D721Med (cell line): ENCODE measurements at regions not wholly inside any gene's neighbourhood (a gene's known extent, or its start where the extent isn't known, plus 50 kb on each side); places are given as distances from the start of the nearest gene placed in this dataset.

Source experiments
- DNase-seq: peaks from one replicate; pipeline ENCODE4 v3.0.0; 2011; ENCODE audit warnings: low spot score; ENCODE audit not compliant: insufficient read length
- FAIRE-seq: peaks from 2 replicates; lab custom pipeline; 2011; peaks lifted over from hg19 to GRCh38; lab: Jason Lieb, UNC
- TF ChIP-seq, protein P1 (sequence below): IDR thresholded peaks from 2 replicates; pipeline ENCODE4 v1.5.1; 2012; ENCODE audit warnings: mild to moderate bottlenecking, control low read depth; ENCODE audit not compliant: insufficient read depth; ENCODE audit errors: missing control alignments

DNA sequence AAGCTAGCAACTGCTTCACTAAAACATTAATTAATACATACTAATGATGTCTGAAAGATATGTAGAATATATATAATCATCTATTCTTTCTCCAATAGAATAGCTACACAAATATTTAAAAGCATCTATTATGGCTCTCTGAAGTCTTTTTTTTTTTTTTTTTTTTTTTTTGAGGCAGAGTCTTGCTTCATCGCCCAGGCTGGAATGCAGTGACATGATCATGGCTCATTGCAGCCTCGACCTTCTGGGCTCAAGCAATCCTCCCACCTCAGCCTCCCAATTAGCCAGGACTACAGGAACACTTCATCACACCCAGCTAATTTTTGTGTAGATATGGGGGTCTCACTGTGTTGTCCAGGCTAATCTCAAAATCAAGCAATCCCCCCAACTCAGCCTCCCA, 120.4 kb upstream of the KYNU start:
- FAIRE-seq (no peak), DNase-seq (no peak)
- TF ChIP-seq, protein P1, sequence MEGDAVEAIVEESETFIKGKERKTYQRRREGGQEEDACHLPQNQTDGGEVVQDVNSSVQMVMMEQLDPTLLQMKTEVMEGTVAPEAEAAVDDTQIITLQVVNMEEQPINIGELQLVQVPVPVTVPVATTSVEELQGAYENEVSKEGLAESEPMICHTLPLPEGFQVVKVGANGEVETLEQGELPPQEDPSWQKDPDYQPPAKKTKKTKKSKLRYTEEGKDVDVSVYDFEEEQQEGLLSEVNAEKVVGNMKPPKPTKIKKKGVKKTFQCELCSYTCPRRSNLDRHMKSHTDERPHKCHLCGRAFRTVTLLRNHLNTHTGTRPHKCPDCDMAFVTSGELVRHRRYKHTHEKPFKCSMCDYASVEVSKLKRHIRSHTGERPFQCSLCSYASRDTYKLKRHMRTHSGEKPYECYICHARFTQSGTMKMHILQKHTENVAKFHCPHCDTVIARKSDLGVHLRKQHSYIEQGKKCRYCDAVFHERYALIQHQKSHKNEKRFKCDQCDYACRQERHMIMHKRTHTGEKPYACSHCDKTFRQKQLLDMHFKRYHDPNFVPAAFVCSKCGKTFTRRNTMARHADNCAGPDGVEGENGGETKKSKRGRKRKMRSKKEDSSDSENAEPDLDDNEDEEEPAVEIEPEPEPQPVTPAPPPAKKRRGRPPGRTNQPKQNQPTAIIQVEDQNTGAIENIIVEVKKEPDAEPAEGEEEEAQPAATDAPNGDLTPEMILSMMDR, result no peak

DNA sequence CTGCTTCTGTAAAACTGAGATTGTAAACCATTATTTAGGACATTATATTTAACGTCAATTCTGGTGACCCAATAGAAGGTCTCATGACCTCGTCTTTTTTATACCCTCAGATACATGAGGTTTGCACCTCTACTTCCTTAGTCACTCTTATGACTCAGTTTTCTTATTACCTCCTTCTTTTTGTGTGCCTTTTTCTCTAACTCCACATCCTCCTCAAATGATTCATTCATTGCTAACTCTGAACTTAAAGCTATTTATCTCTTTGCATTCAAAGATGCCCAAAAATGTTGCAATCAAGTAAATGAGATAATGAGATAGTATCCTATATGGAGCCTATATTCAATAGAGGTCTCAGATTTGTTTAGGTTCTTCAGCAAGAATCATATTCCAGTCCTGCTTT, 121.0 kb upstream of the KYNU start:
- TF ChIP-seq, protein P1, result no peak
- FAIRE-seq (no peak), DNase-seq (no peak)

DNA sequence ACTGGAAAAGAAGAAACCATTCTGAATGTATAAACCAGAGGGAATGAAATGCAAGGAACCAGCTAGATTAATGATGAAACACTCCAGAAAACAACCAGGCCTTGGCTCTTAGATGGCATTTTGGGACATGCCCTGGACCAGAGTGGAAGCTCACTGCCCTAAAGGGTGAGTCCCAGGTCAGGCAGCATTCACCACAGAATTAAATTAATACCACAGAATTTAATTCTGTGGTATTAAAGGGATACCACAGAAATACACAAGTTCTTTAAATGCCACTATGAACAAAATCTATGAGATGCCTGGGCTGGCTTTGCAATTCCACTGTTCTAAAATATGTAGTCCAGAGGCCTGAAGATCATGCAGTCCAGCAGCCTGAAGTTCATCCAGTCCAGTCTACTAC, 122.3 kb upstream of the KYNU start:
- FAIRE-seq, result no peak
- no peak for DNase-seq
- TF ChIP-seq, protein P1, result no peak

DNA sequence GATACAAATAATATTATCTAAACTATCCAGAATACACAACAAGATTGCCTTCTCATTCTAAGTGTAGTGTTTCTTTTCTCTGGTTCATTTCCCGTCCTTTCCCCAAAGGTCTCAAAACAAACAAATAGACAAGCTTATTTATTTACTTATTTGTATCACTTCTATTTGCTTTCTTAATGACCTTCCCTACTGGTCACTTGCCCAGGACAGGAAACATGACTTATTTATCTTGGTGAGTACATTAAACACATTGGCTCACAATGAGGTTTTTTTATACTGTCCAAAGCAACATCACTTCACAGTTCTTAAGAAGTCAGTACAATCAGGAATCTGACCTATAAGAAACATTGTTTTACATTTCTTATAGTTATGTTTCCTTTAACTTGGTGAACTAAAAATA, 123.3 kb upstream of the KYNU start:
- TF ChIP-seq, protein P1, result no peak
- FAIRE-seq, result no peak
- no peak for DNase-seq

DNA sequence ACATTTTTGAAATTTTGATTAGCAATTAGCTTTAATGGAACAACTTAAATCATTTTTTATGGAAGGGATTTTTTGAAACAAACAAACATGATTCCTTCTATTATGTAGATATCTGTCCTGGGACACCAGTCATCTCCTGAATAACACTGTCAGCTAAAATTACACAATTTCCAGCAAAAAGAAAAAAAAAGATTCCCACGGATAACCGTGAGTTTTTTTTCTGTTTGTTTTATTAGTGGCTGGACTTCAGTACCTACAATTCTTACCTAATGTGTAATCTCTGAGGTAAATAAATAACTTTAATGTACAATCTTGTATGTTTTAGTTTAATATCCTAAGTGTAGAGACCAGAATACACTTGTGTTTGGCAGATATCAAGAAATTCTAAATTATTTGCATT, 126.6 kb upstream of the KYNU start:
- TF ChIP-seq, protein P1, result no peak
- DNase-seq (no peak), FAIRE-seq (no peak)

DNA sequence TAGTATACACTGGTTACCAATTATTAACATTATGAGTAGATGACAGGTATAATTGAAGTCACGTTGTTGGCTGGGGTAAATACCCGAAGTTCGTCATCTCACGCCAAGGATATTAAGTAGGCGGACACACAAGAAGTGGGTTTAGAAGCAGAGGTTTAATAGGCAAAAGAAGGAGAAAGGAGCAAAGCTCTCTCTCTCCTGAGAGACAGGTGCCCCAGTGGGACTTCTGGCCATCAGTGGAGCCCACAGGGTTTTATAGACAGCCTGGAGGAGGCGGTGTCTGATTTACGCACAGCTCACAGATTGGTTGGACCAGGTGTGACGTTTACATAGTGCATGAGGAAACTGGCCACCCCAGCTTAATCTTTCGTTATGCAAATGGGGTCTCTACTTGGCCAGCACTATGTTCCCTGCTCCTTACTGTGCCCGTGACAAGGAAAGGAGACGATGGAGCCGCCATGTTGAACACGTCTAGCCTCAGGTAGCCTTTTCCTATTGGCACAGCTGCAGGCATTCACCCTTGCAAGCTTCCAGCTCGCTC, 128.8 kb upstream of the KYNU start:
- FAIRE-seq, result no peak
- no peak for DNase-seq
- TF ChIP-seq, protein P1, result no peak

DNA sequence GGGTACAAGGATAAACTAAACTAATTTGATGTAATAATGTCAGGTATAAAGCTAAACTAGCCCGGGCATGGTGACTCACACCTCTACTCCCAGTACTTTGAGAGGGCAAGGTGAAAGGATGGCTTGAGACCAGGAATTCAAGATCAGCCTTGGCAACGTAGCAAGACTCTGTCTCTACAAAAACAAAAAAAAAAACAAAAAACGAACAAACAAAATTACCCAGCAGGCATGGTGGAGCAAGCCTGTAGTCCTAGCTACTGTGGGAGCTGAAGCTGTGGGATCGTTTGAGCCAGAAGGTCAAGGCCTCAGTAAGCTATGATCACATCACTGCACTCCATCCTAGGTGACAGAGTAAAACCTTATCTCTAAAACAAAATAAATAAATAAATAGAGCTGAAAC, 131.8 kb upstream of the KYNU start:
- no peak for FAIRE-seq
- TF ChIP-seq, protein P1, result no peak

More for the DNA sequence above, 131.8 kb upstream of the KYNU start:
- DNase-seq, result no peak
